Tibial nerve (tissue), 4 donors: ENCODE measurements at regions not wholly inside any gene's neighbourhood (a gene's known extent, or its start where the extent isn't known, plus 50 kb on each side); places are given as distances from the start of the nearest gene placed in this dataset.
"Not testable (repeated sequence)": the region's sequence is repeated elsewhere in the genome, so short reads cannot be mapped to it uniquely, and the experiment has no call there.

ENCODE experiments used
- DNase-seq, 2 donors: peaks; one replicate each; pipeline ENCODE4 v3.0.0-alpha.2; 2019; ENCODE audit warnings: low spot score in 2 of 2
- H3K27ac ChIP-seq, 4 donors: fragments of 200-600 bp; sonication (generic) in 3 of 4; one replicate each; pipeline ENCODE4 v1.5.1; 2017 to 2019; ENCODE audit warnings: mild to moderate bottlenecking in 1 of 4
- H3K27me3 ChIP-seq, 2 donors: fragments of 200-600 bp; sonication (generic) in 1 of 2; one replicate each; pipeline versions ENCODE4 v1.5.1 to v1.6.0; 2017 to 2019
- H3K36me3 ChIP-seq, 3 donors: fragments of 200-600 bp; sonication (generic); one replicate each; pipeline ENCODE4 v1.5.1; 2018 to 2019
- H3K4me1 ChIP-seq, 4 donors: fragments of 200-600 bp; sonication (generic) in 3 of 4; one replicate each; pipeline ENCODE4 v1.5.1; 2017 to 2019
- H3K4me3 ChIP-seq, 4 donors: fragments of 200-600 bp; sonication (generic) in 3 of 4; one replicate each; pipeline ENCODE4 v1.5.1; 2017 to 2019; ENCODE audit warnings: mild to moderate bottlenecking in 1 of 4, moderate library complexity in 1 of 4
- H3K9me3 ChIP-seq, 4 donors: fragments of 200-600 bp; sonication (generic) in 3 of 4; one replicate each; pipeline ENCODE4 v1.5.1; 2017 to 2019
- CTCF ChIP-seq, 5 experiments: fragments of 200-600 bp in 3 of 5; fragments of 450-650 bp in 2 of 5; sonication (generic) in 3 of 5; IDR thresholded peaks; one replicate each; pipeline ENCODE4 v1.5.1; 2016 to 2019; ENCODE audit warnings: antibody characterized with exemption in 5 of 5, mild to moderate bottlenecking in 3 of 5, moderate library complexity in 2 of 5
- EP300 ChIP-seq, 2 donors: sonication (generic); formaldehyde crosslinking; IDR thresholded peaks; one replicate each; pipeline ENCODE4 v1.6.1; 2017; ENCODE audit warnings: antibody characterized with exemption in 2 of 2, mild to moderate bottlenecking in 1 of 2
- POLR2A ChIP-seq, 2 donors: fragments of 450-650 bp; IDR thresholded peaks; one replicate each; pipeline ENCODE4 v1.6.1; 2017; ENCODE audit warnings: antibody characterized with exemption in 2 of 2, mild to moderate bottlenecking in 2 of 2, moderate library complexity in 2 of 2
- WGBS, 2 donors: methylation state at CpG; one replicate each; pipeline ENCODE4 v1.1.5; 2018; 5-methylcytosine and 5-hydroxymethylcytosine counted together

GRCh38 chr2:49857371-49858112, 703.2 kb upstream of the FSHR start:
- no peaks in the 10 kb centered on the region for H3K27me3 ChIP-seq
- H3K27ac ChIP-seq = no peak overlapping the region
- H3K9me3 ChIP-seq = no peaks in the 10 kb centered on the region
- DNase-seq = no peak
- H3K4me3 ChIP-seq = no peak overlapping the region
- H3K36me3 ChIP-seq = no peaks in the 10 kb centered on the region
- no peak for TF ChIP-seq POLR2A (IDR thresholded peaks at IDR 0.05)
- WGBS, 2 donors = 84 to 86% methylated on average over 2 of the region's 2 CpGs
- H3K4me1 ChIP-seq = no peaks in the 10 kb centered on the region

DNA sequence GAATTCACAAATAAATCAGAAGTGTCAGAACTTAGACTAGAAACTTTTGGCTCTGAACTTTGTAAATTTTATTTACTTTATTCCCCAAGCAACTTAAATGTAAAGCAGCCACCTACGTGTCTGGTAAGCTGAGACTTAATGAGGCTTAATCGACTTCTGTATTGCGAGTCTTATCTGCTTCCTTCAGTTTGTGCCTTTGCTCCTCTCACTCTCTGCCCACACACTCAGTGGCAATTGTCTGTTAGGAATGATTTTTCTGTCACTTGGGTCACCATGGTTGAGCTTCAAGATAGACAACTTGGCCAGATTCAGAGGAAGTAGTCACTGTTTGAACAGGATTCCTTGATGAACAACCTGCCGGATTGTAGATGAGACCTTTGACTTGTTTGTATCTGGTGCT, 691.4 kb upstream of the FSHR start:
- TF ChIP-seq CTCF (IDR thresholded peaks at IDR 0.05) (no peak), EP300 (IDR thresholded peaks at IDR 0.05) (no peak), POLR2A (IDR thresholded peaks at IDR 0.05) (no peak)
- Histone ChIP-seq H3K36me3 (no peaks in the 10 kb centered on the region), H3K27ac (no peak overlapping the region), H3K27me3 (no peaks in the 10 kb centered on the region), H3K4me1 (peaks cover 0 to 2% (median 1%) of the 10 kb centered on the region in 4 donors), H3K4me3 (no peak overlapping the region), H3K9me3 (peaks cover 0 to 8% (median 0%) of the 10 kb centered on the region in 4 donors)
- 60 to 70% methylated on average over 4 of the region's 4 CpGs for WGBS, 2 donors
- no peak for DNase-seq

DNA sequence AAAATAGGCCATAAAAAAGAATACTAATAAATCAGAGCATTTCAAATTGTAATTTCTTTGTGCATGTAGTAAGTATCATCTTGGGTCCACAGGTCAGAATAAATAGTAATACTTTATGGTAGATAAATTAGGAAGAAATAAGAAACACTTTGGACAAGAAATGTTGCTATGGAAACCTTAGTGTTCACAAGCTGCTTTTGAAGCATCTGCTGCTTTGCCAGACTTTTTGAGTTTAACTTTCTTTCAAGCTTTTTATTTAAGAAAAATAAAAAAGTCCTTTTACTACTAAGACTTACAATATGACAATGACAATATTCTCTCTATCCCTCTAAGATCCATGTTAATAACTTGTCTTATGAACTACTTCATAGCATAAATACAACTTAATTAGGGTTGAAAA, 690.7 kb upstream of the FSHR start:
- TF ChIP-seq CTCF (IDR thresholded peaks at IDR 0.05) (no peak), EP300 (IDR thresholded peaks at IDR 0.05) (no peak), POLR2A (IDR thresholded peaks at IDR 0.05) (no peak)
- Histone ChIP-seq H3K4me3 (no peak overlapping the region), H3K27ac (no peak overlapping the region), H3K27me3 (no peaks in the 10 kb centered on the region), H3K36me3 (no peaks in the 10 kb centered on the region), H3K4me1 (peaks cover 0 to 7% (median 2%) of the 10 kb centered on the region in 4 donors), H3K9me3 (peaks cover 0 to 8% (median 0%) of the 10 kb centered on the region in 4 donors)
- no peak for DNase-seq

GRCh38 chr2:49844113-49844512, 689.8 kb upstream of the FSHR start:
- not testable (repeated sequence) for H3K9me3 ChIP-seq, H3K4me1 ChIP-seq, H3K4me3 ChIP-seq, DNase-seq, H3K27me3 ChIP-seq, H3K27ac ChIP-seq, H3K36me3 ChIP-seq
- WGBS, 2 donors = 95 to 96% methylated on average over 6 of the region's 6 CpGs

GRCh38 chr2:49843314-49843713, 689.0 kb upstream of the FSHR start:
- H3K27me3 ChIP-seq = no peaks in the 10 kb centered on the region
- 90 to 94% methylated on average over 2 of the region's 2 CpGs for WGBS, 2 donors
- no peak for DNase-seq
- H3K36me3 ChIP-seq = no peaks in the 10 kb centered on the region
- H3K4me3 ChIP-seq = no peak overlapping the region
- no peak for TF ChIP-seq POLR2A (IDR thresholded peaks at IDR 0.05)
- TF ChIP-seq EP300 (IDR thresholded peaks at IDR 0.05) = no peak
- no peak for TF ChIP-seq CTCF (IDR thresholded peaks at IDR 0.05)
- H3K4me1 ChIP-seq = peaks cover 0 to 7% (median 2%) of the 10 kb centered on the region in 4 donors
- H3K27ac ChIP-seq = no peak overlapping the region
- peaks cover 0 to 8% (median 0%) of the 10 kb centered on the region in 4 donors for H3K9me3 ChIP-seq

DNA sequence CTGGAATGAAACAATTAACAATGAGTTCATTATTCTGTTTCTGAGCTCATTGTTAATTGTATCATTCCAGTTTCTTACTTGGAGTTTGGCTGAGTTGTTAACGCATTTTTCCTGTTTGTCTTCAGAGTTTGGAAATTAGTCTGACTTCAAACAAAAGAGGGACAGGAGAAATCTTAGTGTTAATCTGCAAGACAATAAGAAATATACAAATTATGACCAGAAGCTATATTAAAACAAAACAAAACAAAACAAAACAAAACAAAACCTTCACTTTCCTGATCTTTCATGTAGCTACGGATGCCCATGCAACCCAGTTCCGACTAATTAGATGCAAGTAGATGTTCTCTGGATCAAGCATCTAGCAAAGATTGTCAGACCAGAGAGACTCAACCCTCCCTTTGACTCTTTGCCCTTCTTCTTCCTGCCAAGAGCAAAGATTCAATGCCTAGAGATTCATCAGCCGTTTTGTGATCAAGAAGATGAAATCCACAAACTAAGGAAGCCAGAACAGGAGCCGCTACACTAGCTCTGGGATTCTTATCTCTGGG, 686.2 kb upstream of the FSHR start:
- no peak for TF ChIP-seq POLR2A (IDR thresholded peaks at IDR 0.05)
- TF ChIP-seq CTCF (IDR thresholded peaks at IDR 0.05) = no peak
- no peak for TF ChIP-seq EP300 (IDR thresholded peaks at IDR 0.05)
- 30 to 33% methylated on average over 5 of the region's 5 CpGs for WGBS, 2 donors
- no peak overlapping the region for H3K27ac ChIP-seq

More for the DNA sequence above, 686.2 kb upstream of the FSHR start:
- Histone ChIP-seq H3K27me3 (no peaks in the 10 kb centered on the region), H3K4me1 (peaks cover 0 to 7% (median 2%) of the 10 kb centered on the region in 4 donors), H3K36me3 (no peaks in the 10 kb centered on the region), H3K4me3 (no peak overlapping the region), H3K9me3 (peaks cover 0 to 8% (median 0%) of the 10 kb centered on the region in 4 donors)
- no peak for DNase-seq
